HG03342 (cell line): ENCODE measurements at regions not wholly inside any gene's neighbourhood (a gene's known extent, or its start where the extent isn't known, plus 50 kb on each side); places are given as distances from the start of the nearest gene placed in this dataset.
"Not testable (repeated sequence)": the region's sequence is repeated elsewhere in the genome, so short reads cannot be mapped to it uniquely, and the experiment has no call there.

Experiments used
- ATAC-seq: cut with Tn5 transposase; IDR thresholded peaks from one replicate; pipeline ENCODE4 v1.9.1; 2021; ENCODE audit warnings: mild to moderate bottlenecking, moderate library complexity; ENCODE audit not compliant: unreplicated experiment

GRCh38 chr2:57669570-57669969 is 377.0 kb upstream of the VRK2 start:
- ATAC-seq: no peak

GRCh38 chr2:57674025-57674424 is 372.6 kb upstream of the VRK2 start:
- no peak for ATAC-seq

- no peak for ATAC-seq
Measured at GRCh38 chr2:57674743-57675142, 371.9 kb upstream of the VRK2 start.

- no peak for ATAC-seq
Measured at GRCh38 chr2:57677296-57677695, 369.3 kb upstream of the VRK2 start.

GRCh38 chr2:57681650-57682049 is 365.0 kb upstream of the VRK2 start:
- no peak for ATAC-seq

GRCh38 chr2:57685032-57685431 is 361.6 kb upstream of the VRK2 start:
- no peak for ATAC-seq

GRCh38 chr2:57692395-57692794 is 354.2 kb upstream of the VRK2 start:
- ATAC-seq: no peak

- no peak for ATAC-seq
Measured at GRCh38 chr2:57693177-57693576, 353.4 kb upstream of the VRK2 start.

GRCh38 chr2:57693965-57694364 is 352.6 kb upstream of the VRK2 start:
- no peak for ATAC-seq

GRCh38 chr2:57696016-57696415 is 350.6 kb upstream of the VRK2 start:
- ATAC-seq: no peak

GRCh38 chr2:57698392-57698791 is 348.2 kb upstream of the VRK2 start:
- ATAC-seq: no peak

- ATAC-seq: no peak
Measured at GRCh38 chr2:57698935-57699449, 347.6 kb upstream of the VRK2 start.

GRCh38 chr2:57701391-57701791 is 345.2 kb upstream of the VRK2 start:
- ATAC-seq: no peak

GRCh38 chr2:57703407-57703806 is 343.2 kb upstream of the VRK2 start:
- no peak for ATAC-seq

GRCh38 chr2:57707794-57708193 is 338.8 kb upstream of the VRK2 start:
- ATAC-seq: not testable (repeated sequence)

GRCh38 chr2:57711991-57712390 is 334.6 kb upstream of the VRK2 start:
- ATAC-seq: no peak

- ATAC-seq: peak; percentile 99
Measured at GRCh38 chr2:57720728-57721627, 325.6 kb upstream of the VRK2 start.

- no peak for ATAC-seq
Measured at GRCh38 chr2:57725337-57725947, 321.2 kb upstream of the VRK2 start.

GRCh38 chr2:57726294-57726693 is 320.3 kb upstream of the VRK2 start:
- ATAC-seq: peak; percentile 53

GRCh38 chr2:57728691-57729090 is 317.9 kb upstream of the VRK2 start:
- ATAC-seq: no peak

- ATAC-seq: no peak
Measured at GRCh38 chr2:57733956-57734355, 312.6 kb upstream of the VRK2 start.

GRCh38 chr2:57740891-57741290 is 305.7 kb upstream of the VRK2 start:
- ATAC-seq: no peak
